GM12891 (cell line): ENCODE measurements at regions not wholly inside any gene's neighbourhood (a gene's known extent, or its start where the extent isn't known, plus 50 kb on each side); places are given as distances from the start of the nearest gene placed in this dataset.

ENCODE experiments used
- POLR2A ChIP-seq: IDR thresholded peaks from 2 replicates; pipeline ENCODE4 v1.6.1; 2011; ENCODE audit warnings: low read depth, low read length, control low read depth
- SPI1 ChIP-seq: IDR thresholded peaks from 2 replicates; pipeline ENCODE4 v1.6.1; 2011; ENCODE audit warnings: low read depth, low read length, control low read depth

- TF ChIP-seq SPI1 (no peak), POLR2A (no peak)
These were observed 207.7 kb downstream of the SNX10 start for GRCh38 chr7:26499315-26499897.
